Stimulated activated CD8-positive, alpha-beta memory T cell treated with anti-CD3 and anti-CD28 coated beads, Interleukin-4, amount 100 ng/mL, for 4 hours (primary cell): ENCODE measurements at regions not wholly inside any gene's neighbourhood (a gene's known extent, or its start where the extent isn't known, plus 50 kb on each side); places are given as distances from the start of the nearest gene placed in this dataset.

Experiments
- DNase-seq, 2 donors: peaks; one replicate each; pipeline ENCODE4 v3.0.0-alpha.2; 2020; ENCODE audit warnings: low read depth in 2 of 2, low spot score in 1 of 2

DNA sequence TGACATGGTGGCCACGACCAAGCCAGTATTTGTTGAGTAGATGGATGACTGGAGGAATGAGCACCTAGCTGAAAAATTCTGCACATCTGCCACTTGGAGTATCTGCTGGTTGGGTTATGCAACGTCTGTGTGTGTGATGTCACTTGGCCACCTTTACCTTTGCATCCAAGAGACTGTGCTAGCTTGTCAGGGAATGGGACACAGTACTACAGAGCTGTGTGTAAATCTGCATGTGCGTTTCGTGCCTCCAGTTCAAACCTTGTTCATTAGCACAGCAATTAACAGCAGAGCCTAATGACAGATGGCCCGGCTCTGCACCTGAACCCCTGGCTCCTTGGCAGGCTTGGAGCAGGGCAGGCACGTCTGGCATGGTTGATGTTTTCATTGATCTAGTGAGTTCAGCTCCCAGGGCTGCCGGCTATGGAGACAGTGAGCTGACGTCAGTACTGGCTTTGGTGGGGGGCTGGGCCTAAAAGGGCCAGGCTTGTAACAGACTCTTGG lies 188.4 kb upstream of the NAV2 start:
- DNase-seq: no peak

DNA sequence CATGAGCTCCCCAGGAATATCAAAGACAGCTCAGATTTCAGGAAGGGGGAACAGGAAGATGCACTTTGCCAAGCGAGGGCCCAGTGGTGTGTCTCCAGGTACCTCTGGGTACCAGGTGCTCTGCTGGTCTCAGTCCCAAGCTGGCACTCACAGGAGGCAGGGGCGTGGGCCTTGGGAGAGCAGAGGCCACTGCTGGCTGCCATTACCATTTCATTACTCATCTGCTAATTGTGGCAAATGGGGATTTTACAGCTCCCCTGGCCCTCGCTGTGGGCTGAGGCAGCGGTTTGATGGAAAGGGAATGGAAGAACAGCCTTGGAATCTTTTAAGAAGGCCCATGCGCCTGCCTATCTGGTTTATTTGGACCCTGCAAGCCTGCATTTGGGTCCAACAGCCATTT lies 192.0 kb upstream of the NAV2 start:
- no peak for DNase-seq

DNA sequence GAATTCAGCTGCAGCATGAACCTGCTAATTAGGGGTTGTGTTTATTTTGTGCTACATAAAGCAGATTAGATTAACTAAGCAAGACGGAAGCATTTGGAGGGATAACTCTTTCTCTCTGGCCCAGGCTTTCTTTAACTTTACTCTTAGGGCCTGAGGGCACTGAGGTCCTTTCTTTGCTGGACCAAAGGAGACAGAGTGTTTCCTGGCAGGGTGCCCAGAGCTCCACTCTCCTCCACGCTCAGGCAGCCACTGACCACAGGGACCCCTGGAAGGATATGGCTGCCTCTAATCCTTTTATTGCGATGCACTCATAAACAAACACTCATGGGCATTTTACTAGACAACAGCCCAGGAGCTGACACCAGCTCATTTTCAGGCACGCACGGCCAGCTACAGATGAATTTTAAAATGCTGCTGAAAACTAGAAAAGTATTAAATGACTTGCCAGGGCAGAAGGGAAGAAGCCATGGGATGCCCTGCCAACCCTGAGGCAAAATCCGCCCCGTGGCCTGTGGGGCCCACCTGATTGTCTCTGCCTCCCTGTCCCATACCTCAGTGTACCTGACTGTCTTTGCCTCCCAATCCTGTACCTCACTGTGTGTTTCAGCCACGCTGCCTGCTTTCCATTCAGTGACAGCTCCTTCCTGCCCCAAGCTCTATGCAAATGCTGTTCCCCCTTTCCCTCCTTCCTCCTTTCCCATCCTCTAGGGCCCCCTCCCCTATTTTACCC lies 192.6 kb upstream of the NAV2 start:
- no peak for DNase-seq

GRCh38 chr11:19519353-19519752 lies 193.3 kb upstream of the NAV2 start:
- DNase-seq: no peak

- no peak for DNase-seq
Measured at GRCh38 chr11:19513253-19513652, 199.4 kb upstream of the NAV2 start.

GRCh38 chr11:19512618-19513017 lies 200.0 kb upstream of the NAV2 start:
- DNase-seq: no peak

DNA sequence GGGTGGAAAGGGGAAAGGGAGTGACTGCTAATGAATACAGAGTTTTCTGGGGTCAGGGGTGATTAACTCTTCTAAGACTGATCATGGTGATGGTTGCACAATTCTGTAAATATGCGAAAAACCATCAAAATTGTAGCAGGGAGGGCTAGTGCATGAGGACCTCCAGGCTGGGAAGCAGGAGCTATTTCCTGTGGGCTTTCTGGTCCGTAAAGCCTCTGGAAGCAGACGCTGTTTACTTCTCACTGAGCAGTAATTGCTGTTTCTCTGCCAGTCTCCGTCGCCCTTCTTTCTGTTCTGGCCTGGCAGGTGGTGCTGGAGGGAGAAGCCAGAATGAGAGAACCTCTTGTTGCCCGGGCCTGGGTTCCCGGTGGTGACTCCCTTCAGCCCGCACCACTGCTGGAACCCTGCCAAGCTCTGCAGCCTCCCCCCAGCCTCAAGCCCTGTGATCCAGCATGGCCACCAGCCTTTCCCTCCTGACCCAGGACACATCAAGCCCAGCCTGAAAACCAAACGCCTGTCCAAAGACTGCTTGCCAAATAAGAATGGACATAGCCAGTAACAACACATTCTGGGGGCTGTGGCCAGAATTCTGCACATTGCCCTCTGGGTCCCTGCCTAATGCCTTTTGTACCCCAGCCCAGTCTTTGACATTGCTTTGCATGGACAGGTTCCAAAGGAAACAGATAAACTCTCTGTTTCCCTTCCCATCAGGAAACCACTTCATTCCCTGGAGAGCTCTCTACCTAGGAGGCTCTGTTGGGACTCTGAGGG lies 201.0 kb upstream of the NAV2 start:
- DNase-seq: no peak

DNA sequence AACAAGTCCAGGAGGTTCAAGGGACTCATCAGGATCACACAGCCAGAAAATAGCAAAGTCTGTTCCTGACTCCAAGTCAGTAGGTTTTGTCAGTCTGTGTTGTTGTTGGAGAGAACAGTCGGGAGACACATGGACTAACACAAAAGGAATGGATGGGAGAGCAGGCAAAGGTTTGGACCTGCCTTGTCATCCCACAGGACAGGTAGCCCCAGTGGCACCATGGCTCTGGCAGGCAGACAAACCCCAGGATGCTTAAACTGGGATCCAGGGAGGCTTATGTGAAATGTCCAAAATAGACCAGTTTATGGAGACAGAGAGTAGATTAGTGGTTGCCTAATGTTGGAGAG lies 201.6 kb upstream of the NAV2 start:
- no peak for DNase-seq

DNA sequence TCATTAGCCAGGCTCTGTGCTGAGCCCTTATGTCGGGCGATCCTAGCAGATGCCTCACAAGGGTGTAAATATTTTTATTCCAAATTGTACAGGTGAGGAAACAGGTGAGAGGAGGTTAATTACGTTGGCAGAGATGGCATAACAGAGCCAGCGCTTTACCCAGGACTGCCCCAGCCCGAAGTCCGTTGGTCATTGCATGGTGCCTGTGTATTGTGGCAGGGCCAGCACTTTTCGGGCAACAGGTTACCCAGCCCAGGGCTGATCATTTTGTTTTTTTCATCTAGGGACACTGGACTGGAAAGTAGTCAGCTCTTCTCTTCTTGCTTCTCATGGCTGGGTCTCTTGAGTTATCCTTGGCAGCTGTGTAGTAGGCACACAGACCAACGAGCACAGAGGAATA lies 202.2 kb upstream of the NAV2 start:
- no peak for DNase-seq

DNA sequence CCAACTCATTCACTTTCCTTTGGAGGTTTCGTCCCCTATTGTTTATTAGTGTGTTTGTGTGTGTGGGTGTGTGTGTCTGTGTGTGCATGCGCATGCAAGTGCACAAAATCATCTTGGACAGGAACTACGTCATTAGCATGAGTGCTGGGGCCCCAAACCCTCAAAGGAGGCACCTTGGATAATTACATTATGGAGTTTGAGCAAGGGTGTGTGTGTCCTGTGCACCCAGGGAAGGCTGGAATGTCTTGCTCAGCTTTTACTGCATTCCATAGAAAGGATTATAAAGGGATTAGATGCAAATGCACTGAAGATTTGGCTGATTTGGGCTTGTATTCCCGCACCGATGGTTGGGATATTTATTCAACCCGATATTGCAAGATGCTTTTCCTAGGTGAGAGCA lies 203.4 kb upstream of the NAV2 start:
- no peak for DNase-seq

DNA sequence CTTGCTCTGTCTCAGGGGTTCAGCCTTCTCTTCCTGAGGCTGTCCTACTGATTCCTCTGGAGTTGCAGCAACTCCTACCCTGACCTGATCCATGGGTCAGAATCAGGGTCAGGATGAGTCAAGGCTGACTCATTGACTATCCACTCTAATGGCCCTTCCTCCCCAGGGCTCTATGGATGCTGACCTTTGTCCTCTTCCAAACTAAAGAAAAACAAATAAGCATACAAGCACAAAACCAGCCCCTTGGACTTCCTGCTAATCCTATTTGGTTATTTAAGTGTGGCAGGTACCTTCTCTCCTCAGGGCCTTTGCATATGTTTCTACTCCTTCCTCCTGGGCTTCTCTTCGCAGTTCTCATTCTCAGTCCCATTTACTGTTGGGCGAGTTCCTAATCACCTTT lies 204.5 kb upstream of the NAV2 start:
- no peak for DNase-seq

DNA sequence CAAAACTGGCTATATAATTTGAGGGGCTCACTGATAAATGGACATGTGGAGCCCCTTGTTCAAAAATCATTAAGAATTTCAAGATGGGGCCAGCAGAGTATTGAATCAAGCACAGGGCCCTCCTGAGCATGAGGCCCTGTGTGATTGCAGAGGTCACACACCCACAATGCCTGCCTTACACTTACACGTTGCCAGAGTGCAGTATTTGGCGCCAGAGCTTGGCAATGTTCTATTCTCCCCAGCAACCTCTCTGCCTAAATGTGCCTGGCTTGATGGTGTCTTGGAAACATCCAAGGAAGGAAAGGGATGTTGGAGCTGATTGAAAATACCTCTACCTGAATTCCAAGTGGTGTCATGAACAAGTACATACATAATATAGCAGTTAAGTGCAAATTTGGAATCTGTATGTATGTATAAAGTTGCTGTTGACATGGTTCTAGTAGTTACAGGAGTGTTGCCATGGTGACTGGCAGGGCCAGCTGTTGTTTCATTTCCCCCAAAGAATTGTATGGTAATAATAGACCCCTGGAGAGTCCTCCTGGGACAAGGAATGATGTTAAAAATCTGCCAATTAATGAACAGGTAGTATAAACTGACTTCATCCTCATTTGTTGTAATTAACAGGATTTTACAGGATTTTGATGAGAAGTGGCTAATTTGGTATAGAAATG lies 205.7 kb upstream of the NAV2 start:
- DNase-seq: no peak

DNA sequence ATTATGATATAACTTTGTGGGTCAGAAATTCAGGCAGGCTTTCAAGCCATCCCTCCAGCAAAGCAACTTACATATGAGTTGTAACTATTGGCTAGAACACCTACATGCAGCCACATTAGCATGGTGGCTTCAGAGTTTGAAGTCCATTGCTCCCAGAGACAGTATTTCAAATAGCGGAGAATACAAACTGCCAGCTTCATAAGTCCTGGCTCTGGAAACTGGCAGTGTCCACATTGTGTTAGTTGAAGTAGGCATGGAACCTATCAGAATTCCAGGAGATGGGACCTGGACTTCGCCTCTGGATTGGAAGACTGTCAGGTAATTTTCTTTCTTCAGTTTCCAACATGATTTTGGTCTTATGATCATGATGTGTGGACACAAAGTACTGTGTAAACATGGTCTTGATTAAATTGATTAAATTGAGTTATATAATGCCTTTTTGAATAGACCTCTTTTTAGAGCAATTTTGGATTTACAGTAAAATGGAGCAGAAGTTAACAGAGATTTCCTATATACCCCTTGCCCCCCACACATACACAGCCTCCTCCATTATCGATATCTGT lies 209.9 kb upstream of the NAV2 start:
- DNase-seq: no peak

DNA sequence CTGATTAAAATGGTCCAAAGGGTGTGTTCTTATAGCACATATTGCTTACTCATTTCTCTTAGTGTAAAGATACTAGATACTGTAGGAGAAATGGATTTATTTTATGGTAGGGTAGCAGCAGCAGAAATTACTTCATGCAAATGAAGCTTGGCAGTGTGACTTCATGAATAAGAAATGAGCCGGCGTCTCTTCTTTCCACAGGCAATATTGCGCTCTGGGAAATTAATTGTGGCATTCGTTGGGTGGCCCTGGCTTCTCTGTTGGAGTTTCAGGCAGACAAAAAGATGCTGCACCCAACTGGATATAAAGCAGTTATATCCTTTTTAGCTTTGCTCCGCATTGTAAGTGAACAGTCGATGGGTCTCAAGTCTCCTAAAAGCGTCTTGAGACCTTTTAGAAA lies 211.0 kb upstream of the NAV2 start:
- no peak for DNase-seq

DNA sequence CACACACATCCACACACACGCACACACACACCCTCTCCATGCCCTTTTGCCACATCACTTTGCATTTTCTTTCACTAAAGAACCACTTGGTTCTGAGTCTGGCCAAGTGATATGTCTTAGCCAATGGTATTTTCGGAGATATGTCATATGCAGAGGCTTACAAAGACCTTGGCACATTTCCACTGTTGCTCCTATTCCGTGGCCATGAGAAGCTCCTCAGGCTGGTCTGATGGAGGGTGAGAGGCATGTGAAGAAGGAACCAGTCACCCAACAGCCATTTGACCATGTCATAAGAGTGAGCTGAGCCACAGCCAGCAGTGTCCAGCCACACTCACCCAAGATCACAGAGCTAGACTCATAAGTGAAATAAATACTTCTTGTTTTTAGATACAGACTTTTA lies 212.6 kb upstream of the NAV2 start:
- DNase-seq: no peak

- DNase-seq: no peak
Measured at GRCh38 chr11:19499026-19499669, 213.5 kb upstream of the NAV2 start.

GRCh38 chr11:19493446-19494213 lies 219.0 kb upstream of the NAV2 start:
- no peak for DNase-seq

DNA sequence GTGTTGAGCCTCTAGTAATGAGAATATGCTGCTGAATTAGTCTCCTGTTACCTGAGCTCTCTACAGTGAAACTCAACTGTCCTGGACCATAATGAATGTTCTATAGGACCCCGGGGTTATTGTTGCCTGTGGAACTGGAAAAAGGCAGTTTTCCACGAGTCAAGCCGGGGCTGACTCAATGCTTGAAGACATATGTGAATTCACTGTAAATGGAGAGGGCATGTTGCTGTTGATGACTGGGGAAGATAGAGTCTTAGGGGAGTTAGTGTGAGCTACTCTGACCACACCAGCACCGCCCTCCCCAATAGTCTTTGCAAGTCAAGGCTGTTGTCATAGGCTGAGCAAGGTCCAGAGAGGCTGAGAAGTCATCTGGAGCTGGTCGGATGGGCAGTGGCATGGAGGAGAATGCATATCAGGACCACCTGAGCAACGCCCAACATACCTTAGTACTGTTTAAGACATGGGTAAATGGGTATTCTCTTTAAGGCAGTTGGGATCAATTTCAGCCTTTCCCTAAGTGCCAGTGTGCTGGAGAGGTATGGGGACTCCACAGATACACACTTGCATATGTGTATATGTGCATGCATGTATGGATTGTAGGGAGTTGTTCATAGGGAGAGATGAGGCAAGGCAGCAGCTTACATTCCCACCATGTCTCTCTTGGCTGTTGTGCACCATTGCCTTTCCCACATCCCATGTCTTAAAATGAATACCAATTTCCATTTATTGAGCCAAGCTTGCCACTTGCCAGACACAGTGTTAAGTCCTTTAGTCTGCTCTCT lies 230.1 kb upstream of the NAV2 start:
- DNase-seq: no peak

DNA sequence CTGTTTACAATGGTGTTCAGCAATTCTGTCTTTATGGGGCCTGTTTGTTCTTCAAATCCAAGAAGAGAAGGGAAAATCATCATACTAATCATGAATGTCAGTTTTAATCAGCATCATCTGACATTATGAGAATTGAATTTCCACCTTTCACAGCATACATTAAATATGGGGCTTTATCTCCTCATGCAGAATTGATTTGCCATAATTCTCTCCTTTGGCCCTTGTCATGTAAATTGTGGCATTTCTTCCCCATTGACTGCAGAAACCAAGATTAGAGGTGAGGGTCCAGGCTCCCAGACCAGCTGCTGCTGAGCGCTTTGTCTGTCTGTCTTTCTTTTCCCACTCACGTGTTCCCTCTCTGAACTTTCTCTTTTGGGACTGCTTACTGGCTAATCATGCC lies 232.1 kb upstream of the NAV2 start:
- DNase-seq: no peak

- DNase-seq: no peak
Measured at GRCh38 chr11:19478891-19479290, 233.7 kb upstream of the NAV2 start.
